PC-9 (cell line): ENCODE measurements at regions not wholly inside any gene's neighbourhood (a gene's known extent, or its start where the extent isn't known, plus 50 kb on each side); places are given as distances from the start of the nearest gene placed in this dataset.

Experiments
- BruUV-seq: library from RNA; stranded (reverse); fragments of 400-500 nt; replicated peaks from 2 replicates; lab custom pipeline; 2021; lab: Mats Ljungman, UMichigan
- CTCF ChIA-PET: fragments of 300-600 bp; sonication (Branson Sonifier 250); formaldehyde crosslinking; loops from one replicate; lab custom pipeline; 2022; ENCODE audit warnings: antibody characterized with exemption; lab: Charles Lee
- POLR2A ChIA-PET: fragments of 300-600 bp; sonication (Branson Sonifier 250); formaldehyde crosslinking; loops from one replicate; lab custom pipeline; 2022; ENCODE audit warnings: antibody characterized with exemption; ENCODE audit not compliant: unreplicated experiment; lab: Charles Lee
- DNase-seq, 2 experiments: peaks; one replicate each; pipeline versions ENCODE4 v3.0.0 to v3.0.0-alpha.2; 2015 to 2022; ENCODE audit warnings: mixed read lengths in 1 of 2
- H2AFZ ChIP-seq: fragments of 200-600 bp; sonication (generic); 2 replicates; pipeline ENCODE4 v1.8.1; 2017; ENCODE audit warnings: antibody characterized with exemption
- H3F3A ChIP-seq: fragments of 200-600 bp; sonication (generic); 2 replicates; pipeline ENCODE4 v1.8.1; 2017; ENCODE audit warnings: antibody characterized with exemption, mild to moderate bottlenecking, low read depth; ENCODE audit not compliant: insufficient read depth
- H3K27ac ChIP-seq: fragments of 200-600 bp; sonication (generic); 2 replicates; pipeline ENCODE4 v1.6.1; 2016; ENCODE audit warnings: mixed run types
- H3K27me3 ChIP-seq: fragments of 200-600 bp; sonication (generic); 2 replicates; pipeline ENCODE4 v1.6.1; 2016; ENCODE audit warnings: low read depth, mixed run types; ENCODE audit not compliant: insufficient read depth
- H3K36me3 ChIP-seq: fragments of 200-600 bp; sonication (generic); 2 replicates; pipeline ENCODE4 v1.6.1; 2016; ENCODE audit warnings: low read depth, mixed run types
- H3K4me1 ChIP-seq: fragments of 200-600 bp; sonication (generic); replicated peaks from 2 replicates; pipeline ENCODE4 v1.6.1; 2016; ENCODE audit warnings: mixed run types; ENCODE audit not compliant: insufficient read depth
- H3K4me2 ChIP-seq: fragments of 200-600 bp; sonication (generic); 2 replicates; pipeline ENCODE4 v1.6.1; 2017; ENCODE audit warnings: mixed run types
- H3K4me3 ChIP-seq: fragments of 200-600 bp; sonication (generic); 2 replicates; pipeline ENCODE4 v1.6.1; 2016; ENCODE audit warnings: mixed run types
- H3K79me2 ChIP-seq: fragments of 200-600 bp; sonication (generic); 2 replicates; pipeline ENCODE4 v1.6.1; 2017; ENCODE audit warnings: low read depth, mixed run types
- H3K9me2 ChIP-seq: fragments of 200-600 bp; sonication (generic); 2 replicates; pipeline ENCODE4 v1.8.1; 2017; ENCODE audit warnings: mild to moderate bottlenecking; ENCODE audit not compliant: insufficient read depth
- H3K9me3 ChIP-seq: fragments of 200-600 bp; sonication (generic); 2 replicates; pipeline ENCODE4 v1.8.1; 2016; ENCODE audit warnings: low read depth; ENCODE audit not compliant: insufficient read depth
- H4K20me1 ChIP-seq: fragments of 200-600 bp; sonication (generic); 2 replicates; pipeline ENCODE4 v1.8.1; 2017; ENCODE audit not compliant: insufficient read depth
- EZH2 ChIP-seq: fragments of 200-600 bp; sonication (generic); IDR thresholded peaks from 2 replicates; pipeline ENCODE4 v1.8.0; 2017; ENCODE audit warnings: antibody characterized with exemption, low read depth
- intact Hi-C: fragments of 100-400 bp; cut with micrococcal nuclease; formaldehyde crosslinking; loops from one replicate; pipeline ENCODE4 v1.10.0; 2022; ENCODE audit not compliant: unreplicated experiment
- TF ChIP-seq, protein P1 (sequence below): fragments of 200-600 bp; sonication (generic); conservative IDR thresholded peaks from 2 replicates; pipeline ENCODE4 v1.6.1; 2017; ENCODE audit warnings: mixed run types, antibody characterized with exemption, mild to moderate bottlenecking, moderate library complexity

DNA sequence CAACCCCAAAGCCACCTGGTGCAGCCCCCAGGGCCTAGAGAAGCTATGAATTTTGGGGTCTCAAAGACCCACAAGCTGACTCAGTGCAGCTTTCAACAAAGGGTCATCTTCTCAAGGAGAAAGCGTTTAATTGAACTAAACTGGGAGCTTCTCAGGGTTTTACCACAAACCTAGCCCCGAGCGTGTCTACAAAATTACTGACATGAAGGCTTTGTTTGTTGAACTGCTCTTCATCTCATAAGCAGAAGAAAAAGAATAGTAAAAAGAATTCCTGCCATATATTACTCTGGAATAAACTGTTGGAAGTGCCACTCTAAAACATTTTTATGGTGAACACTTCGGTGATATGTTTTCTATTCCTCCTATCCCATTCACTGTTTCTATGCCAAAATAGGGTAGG, 50.8 kb upstream of the INCENP start:
- no peak overlapping the region for H2AFZ ChIP-seq
- H3F3A ChIP-seq: no peaks in the 10 kb centered on the region
- CTCF ChIA-PET: no interaction called here
- no peaks in the 10 kb centered on the region for H3K4me1 ChIP-seq
- no peaks in the 10 kb centered on the region for H4K20me1 ChIP-seq
- no peaks in the 10 kb centered on the region for H3K27me3 ChIP-seq
- H3K4me3 ChIP-seq: no peak overlapping the region
- DNase-seq: no peak
- POLR2A ChIA-PET: no interaction called here
- no peaks in the 10 kb centered on the region for H3K79me2 ChIP-seq
- no TSS peak for BruUV-seq
- no peaks in the 10 kb centered on the region for H3K9me2 ChIP-seq
- no peaks in the 10 kb centered on the region for H3K36me3 ChIP-seq
- no peaks in the 10 kb centered on the region for H3K9me3 ChIP-seq
- TF ChIP-seq EZH2: no peak
- TF ChIP-seq, protein P1, sequence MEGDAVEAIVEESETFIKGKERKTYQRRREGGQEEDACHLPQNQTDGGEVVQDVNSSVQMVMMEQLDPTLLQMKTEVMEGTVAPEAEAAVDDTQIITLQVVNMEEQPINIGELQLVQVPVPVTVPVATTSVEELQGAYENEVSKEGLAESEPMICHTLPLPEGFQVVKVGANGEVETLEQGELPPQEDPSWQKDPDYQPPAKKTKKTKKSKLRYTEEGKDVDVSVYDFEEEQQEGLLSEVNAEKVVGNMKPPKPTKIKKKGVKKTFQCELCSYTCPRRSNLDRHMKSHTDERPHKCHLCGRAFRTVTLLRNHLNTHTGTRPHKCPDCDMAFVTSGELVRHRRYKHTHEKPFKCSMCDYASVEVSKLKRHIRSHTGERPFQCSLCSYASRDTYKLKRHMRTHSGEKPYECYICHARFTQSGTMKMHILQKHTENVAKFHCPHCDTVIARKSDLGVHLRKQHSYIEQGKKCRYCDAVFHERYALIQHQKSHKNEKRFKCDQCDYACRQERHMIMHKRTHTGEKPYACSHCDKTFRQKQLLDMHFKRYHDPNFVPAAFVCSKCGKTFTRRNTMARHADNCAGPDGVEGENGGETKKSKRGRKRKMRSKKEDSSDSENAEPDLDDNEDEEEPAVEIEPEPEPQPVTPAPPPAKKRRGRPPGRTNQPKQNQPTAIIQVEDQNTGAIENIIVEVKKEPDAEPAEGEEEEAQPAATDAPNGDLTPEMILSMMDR: no peak
- intact Hi-C loops: no loop called here
- no peak overlapping the region for H3K4me2 ChIP-seq
- H3K27ac ChIP-seq: no peak overlapping the region

DNA sequence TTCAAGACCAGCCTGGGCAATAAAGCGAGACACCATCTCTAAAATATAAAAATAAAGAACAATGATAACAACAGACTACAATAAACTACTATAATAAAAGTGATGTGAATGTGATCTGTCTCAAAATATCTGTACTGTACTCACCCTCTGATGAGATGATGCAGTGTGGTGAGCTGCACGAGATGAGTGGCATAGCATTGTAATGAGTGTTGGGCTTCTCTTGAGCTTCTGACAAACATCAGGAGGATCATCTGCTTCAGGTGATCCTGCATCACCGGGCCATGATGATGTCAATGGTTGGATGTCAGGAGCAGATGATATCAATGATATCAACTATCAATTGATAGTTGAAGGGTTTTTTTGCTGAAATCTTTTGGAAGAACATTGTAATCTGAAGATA, 52.4 kb upstream of the INCENP start:
- Histone ChIP-seq H3K9me2 (no peaks in the 10 kb centered on the region), H3K9me3 (no peaks in the 10 kb centered on the region), H3K36me3 (no peaks in the 10 kb centered on the region), H2AFZ (no peak overlapping the region), H3K27ac (no peak overlapping the region), H3K4me1 (no peaks in the 10 kb centered on the region), H3K27me3 (no peaks in the 10 kb centered on the region), H4K20me1 (no peaks in the 10 kb centered on the region), H3K79me2 (no peaks in the 10 kb centered on the region), H3F3A (no peaks in the 10 kb centered on the region), H3K4me2 (no peak overlapping the region), H3K4me3 (no peak overlapping the region)
- CTCF ChIA-PET: no interaction called here
- BruUV-seq: no TSS peak
- DNase-seq: no peak
- POLR2A ChIA-PET: no interaction called here
- intact Hi-C loops: no loop called here
- TF ChIP-seq, protein P1: no peak
- TF ChIP-seq EZH2: no peak

DNA sequence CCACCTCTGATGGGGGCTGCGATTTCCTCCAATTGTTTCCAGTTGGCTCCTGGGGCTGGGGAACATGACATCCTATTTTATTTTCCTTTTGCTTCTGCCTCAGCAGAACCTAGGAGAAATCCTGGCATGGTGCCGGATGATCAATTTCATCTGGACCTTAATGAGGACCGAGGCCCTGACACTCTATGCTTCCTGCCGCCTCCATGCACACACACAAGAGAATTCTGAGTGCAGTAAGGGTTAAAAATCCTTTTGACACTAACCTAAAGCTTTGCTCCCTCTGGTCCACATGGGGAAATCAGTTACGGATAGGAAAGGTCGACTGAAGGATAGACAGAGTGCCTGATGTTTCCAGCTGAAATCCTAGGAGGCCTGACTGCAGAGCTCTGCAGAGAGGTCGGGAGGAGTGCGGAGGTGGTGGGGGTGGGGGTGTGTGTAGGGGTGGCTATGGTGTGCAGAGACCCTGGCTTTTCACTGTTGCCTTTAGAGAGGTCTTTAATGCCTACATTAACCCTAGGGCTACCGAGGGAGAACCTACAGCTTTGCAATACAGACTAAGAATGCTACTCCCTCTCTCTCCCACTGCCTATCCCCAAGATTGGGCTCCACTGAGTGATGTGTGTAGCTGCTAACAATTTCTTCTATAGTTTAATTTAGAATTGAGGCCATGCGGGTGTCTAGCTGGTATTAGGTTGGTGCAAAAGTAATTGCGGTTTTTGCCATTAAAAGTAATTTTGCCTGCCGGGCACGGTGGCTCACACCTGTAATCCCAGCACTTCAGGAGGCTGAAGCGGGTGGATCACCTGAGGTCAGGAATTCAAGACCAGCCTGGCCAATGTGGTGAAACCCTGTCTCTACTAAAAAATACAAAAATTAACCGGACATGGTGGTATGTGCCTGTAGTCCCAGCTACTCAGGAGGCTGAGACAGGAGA, 53.6 kb upstream of the INCENP start:
- no peaks in the 10 kb centered on the region for H3K27me3 ChIP-seq
- H3K27ac ChIP-seq: no peak overlapping the region
- H3K36me3 ChIP-seq: no peaks in the 10 kb centered on the region
- intact Hi-C loops: no loop called here
- no peaks in the 10 kb centered on the region for H3K79me2 ChIP-seq
- no peak for DNase-seq
- no peaks in the 10 kb centered on the region for H4K20me1 ChIP-seq
- H3F3A ChIP-seq: no peaks in the 10 kb centered on the region
- no peak overlapping the region for H3K4me2 ChIP-seq
- ChIA-PET CTCF (no interaction called here), POLR2A (no interaction called here)
- no peak overlapping the region for H3K4me3 ChIP-seq
- no TSS peak for BruUV-seq
- H3K4me1 ChIP-seq: no peaks in the 10 kb centered on the region
- H2AFZ ChIP-seq: no peak overlapping the region
- H3K9me2 ChIP-seq: no peaks in the 10 kb centered on the region
- TF ChIP-seq, protein P1: no peak
- no peak for TF ChIP-seq EZH2
- H3K9me3 ChIP-seq: no peaks in the 10 kb centered on the region
